Smooth muscle cell (in vitro differentiated cells): ENCODE measurements at regions not wholly inside any gene's neighbourhood (a gene's known extent, or its start where the extent isn't known, plus 50 kb on each side); places are given as distances from the start of the nearest gene placed in this dataset.

Experiments
- DNase-seq: peaks from one replicate; lab custom pipeline; 2025; ENCODE audit not compliant: unreplicated experiment; lab: John Stamatoyannopoulos, UW
- H2AFZ ChIP-seq: fragments of 200-600 bp; sonication (generic); 2 replicates; pipeline ENCODE4 v1.6.0; 2016; ENCODE audit warnings: antibody characterized with exemption, low read depth, mild to moderate bottlenecking
- H3F3A ChIP-seq: fragments of 200-600 bp; sonication (generic); 2 replicates; pipeline ENCODE4 v1.6.0; 2017; ENCODE audit warnings: antibody characterized with exemption, low read depth
- H3K27ac ChIP-seq: fragments of 200-600 bp; sonication (generic); 2 replicates; pipeline ENCODE4 v1.5.1; 2016; ENCODE audit warnings: low read depth, mild to moderate bottlenecking
- H3K27me3 ChIP-seq: fragments of 200-600 bp; sonication (generic); 2 replicates; pipeline ENCODE4 v1.6.1; 2016; ENCODE audit warnings: low read depth, mild to moderate bottlenecking
- H3K36me3 ChIP-seq: fragments of 200-600 bp; sonication (generic); 2 replicates; pipeline ENCODE4 v1.5.1; 2016; ENCODE audit warnings: low read depth
- H3K4me1 ChIP-seq: fragments of 200-600 bp; sonication (generic); 2 replicates; pipeline ENCODE4 v1.5.1; 2016; ENCODE audit warnings: low read depth
- H3K4me2 ChIP-seq: fragments of 200-600 bp; sonication (generic); 2 replicates; pipeline ENCODE4 v1.6.0; 2016; ENCODE audit warnings: mild to moderate bottlenecking
- H3K4me3 ChIP-seq: fragments of 200-600 bp; sonication (generic); 2 replicates; pipeline ENCODE4 v1.5.1; 2016; ENCODE audit warnings: mild to moderate bottlenecking
- H3K79me2 ChIP-seq: fragments of 200-600 bp; sonication (generic); 2 replicates; pipeline ENCODE4 v1.6.0; 2016; ENCODE audit warnings: low read depth, mild to moderate bottlenecking
- H3K9ac ChIP-seq: fragments of 200-600 bp; sonication (generic); 2 replicates; pipeline ENCODE4 v1.6.0; 2016; ENCODE audit warnings: low read depth
- H3K9me3 ChIP-seq: fragments of 200-600 bp; sonication (generic); replicated peaks from 2 replicates; pipeline ENCODE4 v1.5.1; 2016; ENCODE audit warnings: low read depth
- H4K20me1 ChIP-seq: fragments of 200-600 bp; sonication (generic); 2 replicates; pipeline ENCODE4 v1.6.0; 2016; ENCODE audit warnings: low read depth
- CTCF ChIP-seq: fragments of 200-600 bp; sonication (generic); IDR thresholded peaks from 2 replicates; pipeline ENCODE4 v1.5.1; 2017; ENCODE audit warnings: borderline replicate concordance, mild to moderate bottlenecking, antibody characterized with exemption; ENCODE audit not compliant: insufficient read depth, poor library complexity, severe bottlenecking
- WGBS: methylation state at CpG from one replicate; pipeline ENCODE4 v1.1.7; 2016; ENCODE audit warnings: low lambda C conversion rate; 5-methylcytosine and 5-hydroxymethylcytosine counted together

- Histone ChIP-seq H3F3A (no peaks in the 10 kb centered on the region), H3K79me2 (no peaks in the 10 kb centered on the region), H3K4me2 (no peak overlapping the region), H3K9ac (no peak overlapping the region), H3K9me3 (no peaks in the 10 kb centered on the region), H3K4me1 (no peaks in the 10 kb centered on the region), H3K36me3 (no peaks in the 10 kb centered on the region), H3K4me3 (no peak overlapping the region), H4K20me1 (no peaks in the 10 kb centered on the region), H2AFZ (no peak overlapping the region), H3K27ac (no peak overlapping the region), H3K27me3 (no peaks in the 10 kb centered on the region)
- no peak for TF ChIP-seq CTCF
- no peak for DNase-seq
- 75% methylated on average over 1 of the region's 1 CpG for WGBS
These were observed 423.4 kb upstream of the ATP11B start for GRCh38 chr3:182369861-182370260.

- no peaks in the 10 kb centered on the region for H3K4me1 ChIP-seq
- no peaks in the 10 kb centered on the region for H4K20me1 ChIP-seq
- no peak overlapping the region for H3K9ac ChIP-seq
- no peak overlapping the region for H3K27ac ChIP-seq
- H3K9me3 ChIP-seq: no peaks in the 10 kb centered on the region
- no peak overlapping the region for H2AFZ ChIP-seq
- no peak for DNase-seq
- H3F3A ChIP-seq: no peaks in the 10 kb centered on the region
- no peak overlapping the region for H3K4me3 ChIP-seq
- H3K36me3 ChIP-seq: no peaks in the 10 kb centered on the region
- no peak for TF ChIP-seq CTCF
- WGBS: 32% methylated on average over 1 of the region's 1 CpG
- no peaks in the 10 kb centered on the region for H3K79me2 ChIP-seq
- no peaks in the 10 kb centered on the region for H3K27me3 ChIP-seq
- no peak overlapping the region for H3K4me2 ChIP-seq
These were observed 422.4 kb upstream of the ATP11B start for GRCh38 chr3:182370949-182371348.

DNA sequence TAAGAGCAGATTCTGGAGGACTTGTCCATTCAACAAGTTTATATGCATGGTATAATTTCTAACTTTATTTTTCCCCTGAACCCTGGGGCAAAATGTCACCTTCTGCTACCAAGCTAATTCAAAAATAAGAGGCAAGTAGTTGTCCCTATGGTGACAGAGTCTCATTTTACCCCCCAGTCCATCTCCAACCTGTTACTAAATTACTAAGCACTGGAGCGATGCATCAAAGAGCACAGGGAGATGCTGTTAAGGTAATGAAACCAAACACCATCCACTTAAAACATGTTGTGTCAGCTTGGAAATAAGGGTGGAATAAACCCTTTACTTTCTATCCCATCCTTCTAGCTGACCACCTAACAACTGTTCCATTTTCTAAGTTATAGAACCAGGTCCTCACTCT, 417.4 kb upstream of the ATP11B start:
- H3K4me1 ChIP-seq: no peaks in the 10 kb centered on the region
- H4K20me1 ChIP-seq: no peaks in the 10 kb centered on the region
- WGBS: 86% methylated on average over 1 of the region's 1 CpG
- H3K27me3 ChIP-seq: no peaks in the 10 kb centered on the region
- no peak for DNase-seq
- no peaks in the 10 kb centered on the region for H3F3A ChIP-seq
- H3K27ac ChIP-seq: no peak overlapping the region
- H3K36me3 ChIP-seq: no peaks in the 10 kb centered on the region
- H3K4me2 ChIP-seq: no peak overlapping the region
- no peaks in the 10 kb centered on the region for H3K79me2 ChIP-seq
- H3K4me3 ChIP-seq: no peak overlapping the region
- no peak overlapping the region for H3K9ac ChIP-seq
- no peaks in the 10 kb centered on the region for H3K9me3 ChIP-seq
- H2AFZ ChIP-seq: no peak overlapping the region
- no peak for TF ChIP-seq CTCF

DNA sequence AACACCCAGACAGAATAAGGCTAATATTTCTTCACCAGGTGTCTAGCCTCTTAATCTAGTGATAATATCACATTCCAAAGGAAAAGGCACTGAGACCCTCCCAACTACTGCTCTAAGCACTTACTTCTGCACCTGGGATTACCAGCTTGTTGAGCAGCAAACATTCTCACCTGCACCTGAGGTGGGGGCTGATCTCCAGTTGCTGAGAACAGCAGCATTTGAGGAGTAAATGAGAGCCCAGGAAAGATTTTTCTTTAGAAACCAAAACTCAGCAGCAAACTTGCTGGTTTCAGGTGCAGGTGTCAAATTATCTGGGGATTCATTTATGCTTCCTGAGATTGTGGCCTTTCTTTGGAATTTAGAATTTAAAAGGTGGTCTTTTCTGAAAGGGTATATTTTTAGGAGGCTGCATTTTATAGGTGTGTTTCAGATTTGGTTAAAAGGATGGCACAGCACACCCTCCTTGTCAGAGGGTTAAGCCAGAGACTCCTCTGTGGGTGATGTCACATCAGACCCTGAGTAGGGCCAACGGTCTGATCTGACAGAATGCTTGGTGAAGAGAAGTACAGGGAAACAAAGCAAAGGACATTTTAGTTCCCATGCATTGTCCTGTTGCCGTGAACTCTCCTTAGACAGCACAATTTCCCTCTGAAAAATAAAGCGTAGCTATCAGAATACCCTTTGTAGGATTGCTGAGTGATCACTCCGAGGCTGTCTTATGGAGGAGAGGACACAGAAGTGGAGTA, 411.0 kb upstream of the ATP11B start:
- H3K79me2 ChIP-seq: no peaks in the 10 kb centered on the region
- no peaks in the 10 kb centered on the region for H3K9me3 ChIP-seq
- H3K36me3 ChIP-seq: no peaks in the 10 kb centered on the region
- no peak overlapping the region for H3K4me2 ChIP-seq
- no peaks in the 10 kb centered on the region for H4K20me1 ChIP-seq
- no peak for DNase-seq
- H2AFZ ChIP-seq: no peak overlapping the region
- no peak overlapping the region for H3K27ac ChIP-seq
- 84% methylated on average over 4 of the region's 4 CpGs for WGBS
- no peaks in the 10 kb centered on the region for H3K27me3 ChIP-seq
- no peak overlapping the region for H3K9ac ChIP-seq
- no peaks in the 10 kb centered on the region for H3F3A ChIP-seq
- no peak for TF ChIP-seq CTCF
- H3K4me3 ChIP-seq: no peak overlapping the region
- peaks cover 28% of the 10 kb centered on the region for H3K4me1 ChIP-seq
